ENCODE measurements at regions not wholly inside any gene's neighbourhood (a gene's known extent, or its start where the extent isn't known, plus 50 kb on each side); places are given as distances from the start of the nearest gene placed in this dataset.

GRCh38 chr5:88364991-88365390 is 96.3 kb upstream of the TMEM161B start:
- no CpG with 5 or more reads among the region's 4 CpGs for WGBS (ENCODE audit: extremely low coverage, insufficient coverage, insufficient read length)
- no peak overlapping the region for H2AFZ ChIP-seq (ENCODE audit: insufficient read depth, low read length, poor library complexity)
- no peaks in the 10 kb centered on the region for H3K9me3 ChIP-seq (ENCODE audit: insufficient read depth, low read depth, low read length)

DNA sequence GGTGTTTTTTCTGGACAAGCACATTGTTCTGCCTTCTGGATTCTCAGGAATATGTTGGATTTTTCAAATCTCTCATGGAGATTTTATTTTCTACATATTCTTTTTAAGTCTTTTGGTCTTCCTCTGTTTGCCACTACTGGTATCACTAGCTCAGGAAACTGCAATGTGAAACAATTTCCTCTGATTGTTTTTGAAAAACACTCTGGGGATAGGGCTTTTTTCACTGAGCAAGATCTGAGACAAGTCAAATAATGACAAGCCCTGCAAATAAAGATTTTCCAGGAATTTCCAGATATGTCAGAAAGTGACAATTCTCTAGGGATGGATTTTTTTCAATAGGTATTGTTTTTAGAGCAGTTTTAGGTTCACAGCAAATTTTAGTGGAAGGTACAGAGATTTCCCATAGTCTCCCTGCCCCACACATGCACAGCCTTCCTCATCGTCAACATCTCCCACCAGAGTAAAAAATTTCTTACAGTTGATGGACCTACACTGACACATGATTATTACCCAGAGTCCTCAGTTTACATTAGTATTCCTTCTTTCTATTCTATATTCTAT is 86.9 kb upstream of the TMEM161B start:
- H3K79me2 ChIP-seq (ENCODE audit: control insufficient read depth, insufficient read depth, low read length, poor library complexity): no peaks in the 10 kb centered on the region
- no peaks in the 10 kb centered on the region for H3K27me3 ChIP-seq (ENCODE audit: insufficient read depth, low read length)
- no CpG with 5 or more reads among the region's 1 CpG for WGBS (ENCODE audit: extremely low coverage, insufficient coverage, insufficient read length)
- H3K27ac ChIP-seq (ENCODE audit: low read depth, low read length): no peak overlapping the region
- H4K91ac ChIP-seq (ENCODE audit: low read depth, low read length): no peak overlapping the region
- H3K4me3 ChIP-seq (ENCODE audit: low read depth, low read length): no peak overlapping the region
- H3K4me1 ChIP-seq (ENCODE audit: control insufficient read depth in 1 of 2, insufficient read depth in 2 of 2, low read length in 2 of 2): no peaks in the 10 kb centered on the region
- H3K9ac ChIP-seq (ENCODE audit: low read length): no peak overlapping the region
- H2AFZ ChIP-seq (ENCODE audit: insufficient read depth, low read length, poor library complexity): no peak overlapping the region
- no peak overlapping the region for H4K12ac ChIP-seq (ENCODE audit: low read depth, low read length)
- H3K36me3 ChIP-seq (ENCODE audit: control insufficient read depth in 1 of 2, insufficient read depth in 2 of 2, low read length in 2 of 2): no peaks in the 10 kb centered on the region
- no peaks in the 10 kb centered on the region for H3K79me1 ChIP-seq (ENCODE audit: low read length)
- H4K8ac ChIP-seq (ENCODE audit: low read depth, low read length): no peak overlapping the region
- no peak overlapping the region for H2BK12ac ChIP-seq (ENCODE audit: low read length)
- H2AK5ac ChIP-seq (ENCODE audit: low read length): no peak overlapping the region
- no peak overlapping the region for H3K23ac ChIP-seq (ENCODE audit: low read length)
- H3K18ac ChIP-seq (ENCODE audit: low read length): no peak overlapping the region
- H3K4ac ChIP-seq (ENCODE audit: low read depth, low read length): no peak overlapping the region
- DNase-seq: no peak
- H2BK5ac ChIP-seq (ENCODE audit: low read depth, low read length, poor library complexity): no peak overlapping the region
- H3K4me2 ChIP-seq (ENCODE audit: low read length): no peak overlapping the region
- H2BK120ac ChIP-seq (ENCODE audit: insufficient read depth, low read length, poor library complexity): no peak overlapping the region
- no peaks in the 10 kb centered on the region for H3K9me3 ChIP-seq (ENCODE audit: insufficient read depth, low read depth, low read length)
- no peak overlapping the region for H3K14ac ChIP-seq (ENCODE audit: low read length)

More at GRCh38 chr5:88364991-88365390, 96.3 kb upstream of the TMEM161B start:
- Histone ChIP-seq H2BK5ac (ENCODE audit: low read depth, low read length, poor library complexity) (no peak overlapping the region), H3K18ac (ENCODE audit: low read length) (no peak overlapping the region), H3K27me3 (ENCODE audit: insufficient read depth, low read length) (no peaks in the 10 kb centered on the region), H3K9ac (ENCODE audit: low read length) (no peak overlapping the region), H3K14ac (ENCODE audit: low read length) (no peak overlapping the region), H2BK12ac (ENCODE audit: low read length) (no peak overlapping the region), H3K23ac (ENCODE audit: low read length) (no peak overlapping the region), H3K27ac (ENCODE audit: low read depth, low read length) (no peak overlapping the region), H2BK120ac (ENCODE audit: insufficient read depth, low read length, poor library complexity) (no peak overlapping the region), H3K36me3 (ENCODE audit: control insufficient read depth in 1 of 2, insufficient read depth in 2 of 2, low read length in 2 of 2) (no peaks in the 10 kb centered on the region), H3K4ac (ENCODE audit: low read depth, low read length) (no peak overlapping the region), H4K8ac (ENCODE audit: low read depth, low read length) (no peak overlapping the region), H4K91ac (ENCODE audit: low read depth, low read length) (no peak overlapping the region), H3K4me3 (ENCODE audit: low read depth, low read length) (no peak overlapping the region), H3K4me2 (ENCODE audit: low read length) (no peak overlapping the region), H2AK5ac (ENCODE audit: low read length) (no peak overlapping the region), H3K4me1 (ENCODE audit: control insufficient read depth in 1 of 2, insufficient read depth in 2 of 2, low read length in 2 of 2) (no peaks in the 10 kb centered on the region), H4K12ac (ENCODE audit: low read depth, low read length) (no peak overlapping the region), H3K79me2 (ENCODE audit: control insufficient read depth, insufficient read depth, low read length, poor library complexity) (no peaks in the 10 kb centered on the region), H3K79me1 (ENCODE audit: low read length) (no peaks in the 10 kb centered on the region)
- no peak for DNase-seq

DNA sequence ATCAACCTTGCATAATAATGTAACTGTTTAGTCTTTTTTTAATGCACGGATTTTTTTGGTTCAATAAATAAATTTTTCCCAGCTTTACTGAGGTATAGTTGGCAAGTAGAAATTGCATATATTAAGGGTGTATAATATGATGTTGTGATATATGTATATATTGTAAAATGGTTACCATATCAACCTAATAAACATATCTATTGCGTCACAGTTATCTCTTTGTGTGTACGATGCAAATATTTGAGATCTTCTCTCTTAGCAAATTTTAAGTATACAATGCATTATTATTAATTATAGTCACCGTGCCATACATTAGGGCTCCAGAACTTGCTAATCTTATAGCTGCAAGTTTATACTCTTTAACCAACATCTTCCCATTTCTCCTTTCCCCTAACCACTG is 57.2 kb upstream of the TMEM161B start:
- Histone ChIP-seq H3K4me1 (ENCODE audit: control insufficient read depth in 1 of 2, insufficient read depth in 2 of 2, low read length in 2 of 2) (no peaks in the 10 kb centered on the region), H3K4ac (ENCODE audit: low read depth, low read length) (no peak overlapping the region), H3K27me3 (ENCODE audit: insufficient read depth, low read length) (no peaks in the 10 kb centered on the region), H3K79me1 (ENCODE audit: low read length) (no peaks in the 10 kb centered on the region), H3K14ac (ENCODE audit: low read length) (no peak overlapping the region), H3K36me3 (ENCODE audit: control insufficient read depth in 1 of 2, insufficient read depth in 2 of 2, low read length in 2 of 2) (no peaks in the 10 kb centered on the region), H2BK5ac (ENCODE audit: low read depth, low read length, poor library complexity) (no peak overlapping the region), H4K12ac (ENCODE audit: low read depth, low read length) (no peak overlapping the region), H2BK12ac (ENCODE audit: low read length) (no peak overlapping the region), H3K9ac (ENCODE audit: low read length) (no peak overlapping the region), H3K4me3 (ENCODE audit: low read depth, low read length) (no peak overlapping the region), H3K23ac (ENCODE audit: low read length) (no peak overlapping the region), H3K27ac (ENCODE audit: low read depth, low read length) (no peak overlapping the region), H3K9me3 (ENCODE audit: insufficient read depth, low read depth, low read length) (peaks cover 1% of the 10 kb centered on the region), H2AK5ac (ENCODE audit: low read length) (no peak overlapping the region), H2BK120ac (ENCODE audit: insufficient read depth, low read length, poor library complexity) (no peak overlapping the region), H2AFZ (ENCODE audit: insufficient read depth, low read length, poor library complexity) (no peak overlapping the region), H4K91ac (ENCODE audit: low read depth, low read length) (no peak overlapping the region), H3K4me2 (ENCODE audit: low read length) (no peak overlapping the region), H3K18ac (ENCODE audit: low read length) (no peak overlapping the region), H3K79me2 (ENCODE audit: control insufficient read depth, insufficient read depth, low read length, poor library complexity) (no peaks in the 10 kb centered on the region), H4K8ac (ENCODE audit: low read depth, low read length) (no peak overlapping the region)
- DNase-seq: no peak
- no CpG with 5 or more reads among the region's 4 CpGs for WGBS (ENCODE audit: extremely low coverage, insufficient coverage, insufficient read length)

GRCh38 chr5:88322785-88323184 is 54.1 kb upstream of the TMEM161B start:
- no peaks in the 10 kb centered on the region for H3K9me3 ChIP-seq (ENCODE audit: insufficient read depth, low read depth, low read length)
- no peak overlapping the region for H4K12ac ChIP-seq (ENCODE audit: low read depth, low read length)
- DNase-seq: no peak
- no peaks in the 10 kb centered on the region for H3K79me2 ChIP-seq (ENCODE audit: control insufficient read depth, insufficient read depth, low read length, poor library complexity)
- no peak overlapping the region for H2BK120ac ChIP-seq (ENCODE audit: insufficient read depth, low read length, poor library complexity)
- H3K23ac ChIP-seq (ENCODE audit: low read length): no peak overlapping the region
- no peaks in the 10 kb centered on the region for H3K4me1 ChIP-seq (ENCODE audit: control insufficient read depth in 1 of 2, insufficient read depth in 2 of 2, low read length in 2 of 2)
- H4K91ac ChIP-seq (ENCODE audit: low read depth, low read length): no peak overlapping the region
- no peak overlapping the region for H3K27ac ChIP-seq (ENCODE audit: low read depth, low read length)
- H4K8ac ChIP-seq (ENCODE audit: low read depth, low read length): no peak overlapping the region
- H2AFZ ChIP-seq (ENCODE audit: insufficient read depth, low read length, poor library complexity): no peak overlapping the region
- WGBS (ENCODE audit: extremely low coverage, insufficient coverage, insufficient read length): no CpG with 5 or more reads among the region's 3 CpGs
- no peak overlapping the region for H2BK12ac ChIP-seq (ENCODE audit: low read length)
- no peak overlapping the region for H3K9ac ChIP-seq (ENCODE audit: low read length)
- no peak overlapping the region for H3K4ac ChIP-seq (ENCODE audit: low read depth, low read length)
- no peak overlapping the region for H3K18ac ChIP-seq (ENCODE audit: low read length)
- no peak overlapping the region for H3K4me3 ChIP-seq (ENCODE audit: low read depth, low read length)
- H3K14ac ChIP-seq (ENCODE audit: low read length): no peak overlapping the region
- no peaks in the 10 kb centered on the region for H3K27me3 ChIP-seq (ENCODE audit: insufficient read depth, low read length)
- H3K36me3 ChIP-seq (ENCODE audit: control insufficient read depth in 1 of 2, insufficient read depth in 2 of 2, low read length in 2 of 2): no peaks in the 10 kb centered on the region
- no peak overlapping the region for H2AK5ac ChIP-seq (ENCODE audit: low read length)
- H3K79me1 ChIP-seq (ENCODE audit: low read length): no peaks in the 10 kb centered on the region
- H2BK5ac ChIP-seq (ENCODE audit: low read depth, low read length, poor library complexity): no peak overlapping the region
- H3K4me2 ChIP-seq (ENCODE audit: low read length): no peak overlapping the region

Measured in trophoblast cell (in vitro differentiated cells and primary cell).